HepG2 (cell line): ENCODE measurements at regions not wholly inside any gene's neighbourhood (a gene's known extent, or its start where the extent isn't known, plus 50 kb on each side); places are given as distances from the start of the nearest gene placed in this dataset.

Source experiments
- ATAC-seq: fragments of 200-7000 bp; cut with Tn5 transposase; 3 replicates; pipeline ENCODE4 v1.9.1; 2020; ENCODE audit warnings: mild to moderate bottlenecking, moderate library complexity
- BruUV-seq: library from RNA; stranded (reverse); fragments of 400-500 nt; replicated peaks from 2 replicates; lab custom pipeline; 2021; lab: Mats Ljungman, UMichigan
- CTCF ChIA-PET: fragments of 300-600 bp; formaldehyde crosslinking; extraction: SDS; loops from one replicate; lab custom pipeline; 2021; ENCODE audit warnings: low total read pairs, inconsistent platforms, low intra/inter-chr PET ratio; lab: Yijun Ruan, JAX
- POLR2A ChIA-PET: fragments of 350-600 bp; sonication (Branson Sonifier 250); formaldehyde crosslinking; loops from one replicate; lab custom pipeline; 2020; ENCODE audit warnings: antibody characterized with exemption, inconsistent platforms; lab: Yijun Ruan, JAX
- DNase-seq: peaks from one replicate; pipeline ENCODE4 v3.0.0-alpha.2; 2015; ENCODE audit warnings: low spot score
- FAIRE-seq: peaks from 3 replicates; lab custom pipeline; 2011; peaks lifted over from hg19 to GRCh38; lab: Jason Lieb, UNC
- H2AFZ ChIP-seq: one replicate; pipeline ENCODE4 v1.6.1; 2011; ENCODE audit warnings: low read length, inconsistent platforms
- H3K27ac ChIP-seq: fragments of 300-600 bp; 3 replicates; pipeline ENCODE4 v1.8.0; 2011; ENCODE audit warnings: mixed run types, mild to moderate bottlenecking, mixed read lengths, low read length, inconsistent platforms; ENCODE audit not compliant: insufficient read depth; ENCODE audit errors: extremely low read length
- H3K27me3 ChIP-seq, 2 experiments: fragments of 200-600 bp in 1 of 2; 2 replicates in 1 of 2; 3 replicates in 1 of 2; pipeline versions ENCODE4 v1.6.0 to v1.8.0; 2011; ENCODE audit warnings: low read length in 2 of 2, mild to moderate bottlenecking in 2 of 2, moderate library complexity in 2 of 2, inconsistent platforms in 1 of 2; ENCODE audit not compliant: insufficient read depth in 2 of 2, control insufficient read depth in 1 of 2
- H3K36me3 ChIP-seq, 2 experiments: fragments of 200-600 bp in 1 of 2; replicated peaks in 1 of 2; 2 replicates in 1 of 2; 3 replicates in 1 of 2; pipeline versions ENCODE4 v1.5.1 to v1.8.0; 2011; ENCODE audit warnings: low read length in 2 of 2, inconsistent platforms in 1 of 2; ENCODE audit not compliant: insufficient read depth in 2 of 2, control insufficient read depth in 1 of 2
- H3K4me1 ChIP-seq: 2 replicates; pipeline ENCODE4 v1.5.1; 2012; ENCODE audit warnings: low read length, inconsistent platforms; ENCODE audit not compliant: insufficient read depth
- H3K4me2 ChIP-seq: 2 replicates; pipeline ENCODE4 v1.6.0; 2011; ENCODE audit warnings: low read depth, low read length, inconsistent platforms
- H3K4me3 ChIP-seq, 3 experiments: fragments of 200-600 bp in 1 of 3; sonication (generic), shearing (Covaris generic) in 1 of 3; replicated peaks in 1 of 3; 2 replicates each; pipeline ENCODE4 v1.5.1; 2011 to 2016; ENCODE audit warnings: low read length in 3 of 3, inconsistent platforms in 2 of 3, low read depth in 2 of 3, mild to moderate bottlenecking in 2 of 3, control low read depth in 1 of 3, mixed read lengths in 1 of 3; ENCODE audit not compliant: insufficient read depth in 1 of 3
- H3K79me2 ChIP-seq: one replicate; pipeline ENCODE4 v1.6.1; 2011; ENCODE audit warnings: low read length, inconsistent platforms; ENCODE audit not compliant: insufficient read depth
- H3K9ac ChIP-seq: 2 replicates; pipeline ENCODE4 v1.6.0; 2011; ENCODE audit warnings: mild to moderate bottlenecking, low read depth, low read length, inconsistent platforms; ENCODE audit not compliant: insufficient read depth
- H3K9me3 ChIP-seq: 2 replicates; pipeline ENCODE4 v1.5.1; 2012; ENCODE audit warnings: mild to moderate bottlenecking, low read length
- H4K20me1 ChIP-seq: 2 replicates; pipeline ENCODE4 v1.6.0; 2011; ENCODE audit warnings: inconsistent platforms, mild to moderate bottlenecking, low read length, moderate library complexity; ENCODE audit not compliant: insufficient read depth
- BRF2 ChIP-seq: sonication (generic); formaldehyde crosslinking; IDR thresholded peaks from 2 replicates; pipeline ENCODE4 v1.8.1; 2022; ENCODE audit warnings: mild to moderate bottlenecking, missing genetic modification reagents
- MED8 ChIP-seq: sonication (generic); formaldehyde crosslinking; IDR thresholded peaks from 2 replicates; pipeline ENCODE4 v1.8.1; 2023; ENCODE audit warnings: mild to moderate bottlenecking, missing genetic modification reagents; ENCODE audit not compliant: insufficient replicate concordance
- RBM39 ChIP-seq: fragments of 200-400 bp; formaldehyde crosslinking; IDR thresholded peaks from one replicate; pipeline ENCODE4 v1.6.1; 2018; ENCODE audit warnings: antibody characterized with exemption, mild to moderate bottlenecking, low read depth, low read length; ENCODE audit not compliant: poor library complexity, severe bottlenecking
- SMAD3 ChIP-seq: sonication (generic); formaldehyde crosslinking; IDR thresholded peaks from 2 replicates; pipeline ENCODE4 v1.4.0; 2020; ENCODE audit warnings: missing genetic modification reagents
- SP5 ChIP-seq: IDR thresholded peaks from 2 replicates; pipeline ENCODE4 v1.6.1; 2016; ENCODE audit warnings: low read depth, borderline replicate concordance
- TBX2 ChIP-seq: sonication (generic); formaldehyde crosslinking; IDR thresholded peaks from 2 replicates; pipeline ENCODE4 v1.5.0; 2020; ENCODE audit warnings: missing genetic modification reagents, mild to moderate bottlenecking, borderline replicate concordance
- THAP7 ChIP-seq: sonication (generic); formaldehyde crosslinking; IDR thresholded peaks from 2 replicates; pipeline ENCODE4 v1.8.1; 2023; ENCODE audit warnings: mild to moderate bottlenecking, missing genetic modification reagents
- ZFP36L2 ChIP-seq: sonication (generic); formaldehyde crosslinking; IDR thresholded peaks from 2 replicates; pipeline ENCODE4 v1.4.0; 2020; ENCODE audit warnings: missing genetic modification reagents
- ZNF768 ChIP-seq: sonication (generic); formaldehyde crosslinking; IDR thresholded peaks from 2 replicates; pipeline ENCODE4 v1.4.0; 2020; ENCODE audit warnings: missing genetic modification reagents
- ZSCAN20 ChIP-seq: sonication (generic); formaldehyde crosslinking; IDR thresholded peaks from 2 replicates; pipeline ENCODE4 v1.4.0; 2020; ENCODE audit warnings: missing genetic modification reagents, mild to moderate bottlenecking, borderline replicate concordance
- WGBS: methylation state at CpG from one replicate; pipeline ENCODE4 v1.1.6; 2017; ENCODE audit warnings: low lambda C conversion rate; 5-methylcytosine and 5-hydroxymethylcytosine counted together
- in situ Hi-C: cut with HindIII; loops from 2 replicates; pipeline ENCODE4 v1.10.0; 2017; ENCODE audit warnings: low pct_unique_long_range_greater_than_20kb; ENCODE audit not compliant: extremely low pct_ligation_motif_present
- intact Hi-C: fragments of 100-400 bp; cut with micrococcal nuclease; formaldehyde crosslinking; loops from one replicate; pipeline ENCODE4 v1.10.0; 2022; ENCODE audit not compliant: unreplicated experiment

GRCh38 chr7:446289-446935, 73.2 kb downstream of the PDGFA start:
- 47% methylated on average over 12 of the region's 29 CpGs for WGBS
- Histone ChIP-seq H3K4me1 (no peaks in the 10 kb centered on the region), H3K4me2 (peak overlapping the region; percentile 32), H3K4me3 (no peak overlapping the region), H3K79me2 (no peaks in the 10 kb centered on the region), H4K20me1 (no peaks in the 10 kb centered on the region), H3K9ac (no peak overlapping the region), H3K27me3 (peaks cover 7 to 31% of the 10 kb centered on the region in 2 experiments; a peak in 4 of 5 replicates)
- no TSS peak for BruUV-seq
- ChIA-PET POLR2A (no interaction called here), CTCF (no interaction called here)
- FAIRE-seq: no peak
- TF ChIP-seq SP5: no peak
- TF ChIP-seq THAP7 (CRISPR knock-in tag): no peak
- TF ChIP-seq MED8 (CRISPR knock-in tag): no peak
- no peak for TF ChIP-seq RBM39
- no peak for TF ChIP-seq BRF2 (CRISPR knock-in tag)
- no peak for TF ChIP-seq ZNF768 (CRISPR knock-in tag)
- TF ChIP-seq TBX2 (CRISPR knock-in tag): no peak
- no peak for TF ChIP-seq ZFP36L2 (CRISPR knock-in tag)
- no peak for TF ChIP-seq ZSCAN20
- no peak for TF ChIP-seq SMAD3 (CRISPR knock-in tag)
- TF ChIP-seq, all 625 proteins: peak for 0
- intact Hi-C loops: no loop called here
- DNase-seq (no peak), ATAC-seq (no peak)
- Histone ChIP-seq H3K27ac (no peak overlapping the region), H2AFZ (no peak overlapping the region), H3K9me3 (no peaks in the 10 kb centered on the region), H3K36me3 (no peaks in the 10 kb centered on the region)
- in situ Hi-C loops: no loop called here
